HG02938 (cell line): ENCODE measurements at regions not wholly inside any gene's neighbourhood (a gene's known extent, or its start where the extent isn't known, plus 50 kb on each side); places are given as distances from the start of the nearest gene placed in this dataset.

Experiments used
- ATAC-seq: cut with Tn5 transposase; IDR thresholded peaks from one replicate; pipeline ENCODE4 v1.9.1; 2021; ENCODE audit warnings: mild to moderate bottlenecking, moderate library complexity; ENCODE audit not compliant: unreplicated experiment

DNA sequence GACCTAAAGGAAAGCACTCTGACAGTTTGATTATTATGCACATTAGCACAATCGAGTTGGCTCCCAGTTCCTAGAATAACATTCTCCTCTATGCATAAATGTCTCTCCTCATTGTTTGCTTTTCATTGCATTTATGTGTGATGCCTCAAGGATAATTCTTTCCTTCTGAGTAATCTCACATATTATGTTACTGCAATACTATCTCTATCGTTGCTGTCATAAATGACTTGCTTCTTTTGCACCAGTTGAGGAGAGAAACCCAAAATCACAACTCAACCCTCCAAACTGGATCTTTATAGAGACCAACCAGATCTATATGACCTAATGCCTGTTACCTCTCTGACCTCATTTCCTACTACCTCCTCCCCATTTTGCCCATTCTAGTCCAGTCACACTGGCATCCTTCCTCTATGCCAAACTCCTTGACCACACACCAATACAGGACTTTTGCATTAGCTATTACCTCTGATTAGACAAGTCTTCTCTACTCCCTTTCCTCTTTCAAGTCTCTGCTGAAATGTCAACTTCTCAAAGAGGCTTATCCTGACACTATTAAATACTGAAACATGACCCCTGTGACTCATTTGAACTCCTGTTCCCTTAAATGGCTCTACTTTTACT is 1026.0 kb downstream of the TUSC7 start:
- ATAC-seq: no peak

DNA sequence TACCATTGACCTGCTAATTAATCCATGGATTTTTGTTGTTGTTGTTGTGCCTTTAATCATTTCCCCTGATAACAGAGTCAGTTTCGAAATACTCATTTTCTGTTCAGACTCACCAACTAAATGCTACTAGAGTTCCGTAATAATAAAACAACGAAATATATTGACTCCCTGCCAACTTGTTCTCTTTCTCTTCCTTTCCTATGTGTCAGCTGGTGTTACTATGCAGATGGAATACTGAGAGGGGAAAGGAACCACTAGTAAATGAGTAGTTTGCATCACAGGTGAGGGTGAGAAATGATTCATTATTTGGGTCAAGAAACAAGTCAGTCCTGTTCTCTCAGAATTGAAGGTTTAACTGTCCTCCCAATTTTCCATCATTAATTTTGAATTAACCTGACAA is 1027.3 kb downstream of the TUSC7 start:
- ATAC-seq: no peak

DNA sequence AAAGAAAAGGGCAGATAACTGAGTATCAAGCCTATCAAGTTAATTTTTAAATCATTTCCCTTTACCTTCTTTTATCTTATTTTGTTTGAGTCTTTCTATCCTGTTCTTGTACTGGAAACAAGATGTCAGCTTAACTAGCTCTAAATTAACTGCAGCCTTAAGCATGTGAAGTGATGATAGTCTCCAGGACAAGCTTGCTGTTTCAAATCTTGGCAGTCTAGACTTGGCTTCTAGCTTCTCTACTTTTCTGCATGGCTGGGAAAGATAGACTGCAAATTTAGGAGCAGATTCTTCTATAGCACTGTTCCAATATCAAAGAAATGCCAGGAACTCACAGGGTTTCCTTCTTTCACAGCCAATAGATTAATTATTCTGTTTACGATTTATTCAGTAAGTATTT is 1034.4 kb downstream of the TUSC7 start:
- no peak for ATAC-seq

DNA sequence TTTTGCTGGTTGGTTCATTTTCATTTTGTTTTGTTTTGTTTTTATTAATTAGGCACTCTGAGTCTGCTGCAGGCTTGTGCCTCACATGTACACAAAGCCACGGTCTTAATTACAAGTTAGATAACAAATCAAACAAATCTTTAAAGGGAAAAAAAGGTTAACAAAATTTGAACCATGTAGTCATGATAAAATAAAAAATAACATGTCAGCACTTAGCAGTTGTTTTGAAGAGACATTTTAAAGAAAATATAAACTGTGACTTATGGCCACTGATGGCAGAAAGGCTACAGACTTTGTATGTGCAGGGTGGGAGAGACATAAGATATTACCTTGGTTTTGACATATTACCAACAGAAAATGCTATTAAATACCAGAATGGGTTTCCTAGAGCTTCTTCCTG is 1035.4 kb downstream of the TUSC7 start:
- ATAC-seq: no peak

DNA sequence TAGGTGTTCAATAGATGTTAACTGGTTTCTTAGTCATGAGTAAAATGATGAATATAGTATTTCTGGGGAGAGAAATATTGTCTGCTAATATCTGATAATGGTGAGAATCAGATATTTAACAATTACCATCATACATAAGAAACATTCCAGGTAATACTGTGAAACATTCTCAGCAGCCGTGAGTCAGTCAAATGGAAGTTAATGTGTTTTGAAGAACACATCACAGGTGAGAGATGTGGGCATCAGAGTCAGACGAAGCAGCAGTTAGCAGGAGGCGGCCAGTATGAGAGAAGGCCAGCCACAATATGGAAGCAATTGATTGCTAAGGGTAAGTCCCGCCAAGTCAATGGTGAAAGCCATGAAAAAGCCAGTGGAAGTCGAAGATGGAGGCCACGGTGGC is 1035.9 kb downstream of the TUSC7 start:
- ATAC-seq: no peak

DNA sequence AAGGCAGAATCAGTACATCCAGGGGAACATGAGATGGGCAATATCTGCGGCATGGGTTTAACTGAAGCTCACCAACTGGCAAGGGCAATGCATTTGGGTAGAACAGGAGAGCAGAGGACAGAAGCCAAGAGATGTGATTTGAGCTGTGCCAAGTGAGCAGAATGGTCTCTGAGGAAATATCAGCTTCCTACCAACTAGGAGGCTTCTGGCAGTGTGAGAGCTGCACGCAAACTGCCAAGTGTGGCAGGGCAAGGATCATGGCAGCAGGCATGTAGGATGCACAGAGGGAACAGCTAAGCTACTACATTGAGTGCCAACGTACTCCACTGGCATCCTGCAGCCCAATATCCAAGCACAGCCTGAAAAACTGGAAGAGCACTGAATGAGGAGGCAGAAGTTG is 1036.5 kb downstream of the TUSC7 start:
- ATAC-seq: no peak

DNA sequence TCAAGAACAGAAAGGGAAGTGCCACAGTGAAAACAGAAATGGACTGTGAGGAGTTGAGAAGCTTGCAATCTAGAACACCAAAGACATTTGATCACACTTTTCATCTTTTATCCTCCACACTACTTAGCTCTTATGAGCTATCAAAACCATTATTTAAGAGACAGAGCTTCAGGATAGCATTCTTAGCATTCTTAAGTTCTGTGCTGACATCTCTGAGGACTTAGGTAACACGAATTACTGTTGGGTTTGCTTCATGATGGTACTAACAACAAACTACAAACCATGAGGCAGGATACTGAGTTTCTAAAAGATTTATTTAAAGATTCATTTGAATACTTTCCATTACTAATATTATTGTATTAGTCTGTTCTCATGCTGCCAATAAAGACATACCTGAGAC is 1038.6 kb downstream of the TUSC7 start:
- ATAC-seq: no peak

DNA sequence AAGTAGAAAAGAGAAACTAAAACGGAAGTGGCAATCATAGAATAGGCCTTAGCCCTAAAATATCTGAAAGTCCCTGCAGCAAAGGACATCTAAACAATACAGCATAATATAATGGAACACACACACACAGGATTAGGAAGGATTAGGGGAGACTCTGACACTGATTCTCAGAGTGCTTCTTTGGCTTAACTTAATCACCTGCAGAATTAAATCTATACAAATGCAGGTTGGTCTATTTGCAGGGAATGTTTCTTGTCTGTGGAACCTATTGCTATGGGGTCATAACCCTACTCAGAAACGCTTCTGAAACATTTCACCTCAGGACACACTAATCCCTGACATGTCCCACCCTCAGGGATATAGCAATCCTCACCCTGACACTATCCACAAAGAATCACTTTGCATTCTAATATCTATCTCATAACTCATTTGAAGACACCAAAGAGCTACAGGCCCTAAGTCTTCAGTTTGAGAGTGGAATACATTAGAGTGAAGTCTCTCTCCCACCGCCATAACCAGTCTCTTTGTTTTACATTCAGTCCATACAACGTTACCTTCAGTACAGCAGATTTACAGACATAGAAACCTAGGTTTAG is 1041.2 kb downstream of the TUSC7 start:
- ATAC-seq: no peak

DNA sequence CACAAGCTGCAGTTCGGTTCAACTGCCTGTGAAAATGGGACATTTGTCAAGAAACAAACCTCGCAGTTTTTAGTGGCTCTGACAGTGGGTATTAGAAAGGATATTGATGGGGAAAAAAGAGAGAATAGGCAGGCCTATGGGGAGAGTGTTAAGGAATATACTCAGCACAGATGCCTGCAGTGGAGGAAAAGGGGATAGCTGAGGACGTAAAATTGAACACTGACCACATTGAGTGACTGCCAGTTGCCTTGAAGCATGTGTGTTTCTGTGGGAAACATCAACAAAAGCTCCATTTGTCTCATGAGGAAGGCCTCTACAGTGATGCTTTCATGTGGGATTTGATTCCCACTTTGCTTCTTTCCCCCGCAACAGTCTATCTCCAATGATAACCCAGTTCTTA is 1042.1 kb downstream of the TUSC7 start:
- ATAC-seq: no peak

DNA sequence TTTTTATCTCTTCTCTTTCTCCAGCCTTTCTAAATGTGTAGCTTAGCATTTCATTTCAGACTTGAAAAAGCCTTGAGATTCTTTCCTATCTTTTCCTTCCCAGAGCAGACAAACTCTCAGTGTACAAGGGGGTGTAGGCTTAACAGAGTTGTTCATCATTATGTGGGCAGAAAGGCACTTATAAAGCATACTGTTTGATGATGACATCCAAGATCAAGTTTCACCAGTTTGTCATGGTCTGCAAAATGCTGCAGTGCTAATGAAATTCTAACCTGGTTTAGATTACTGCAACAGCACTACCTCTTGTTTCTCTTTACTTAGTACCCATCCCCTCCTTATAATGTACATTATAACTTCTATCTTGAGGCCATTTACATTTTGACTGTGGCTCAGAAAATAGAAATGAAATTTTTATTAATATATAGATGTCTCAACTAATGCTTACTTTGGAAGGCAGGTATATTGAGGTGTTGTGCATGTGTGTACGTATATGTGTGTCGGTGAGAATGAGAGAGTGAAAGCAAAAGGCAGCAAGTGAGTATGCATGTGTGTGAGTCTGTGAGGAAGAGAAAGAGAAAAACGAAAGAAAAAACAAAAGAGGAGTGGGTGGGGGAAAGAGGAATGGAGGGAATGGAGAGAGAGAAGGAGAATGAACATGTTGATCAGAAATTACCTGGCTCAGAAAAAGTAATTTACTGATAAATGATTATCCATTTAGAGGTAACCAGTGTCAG is 1043.6 kb downstream of the TUSC7 start:
- ATAC-seq: no peak

DNA sequence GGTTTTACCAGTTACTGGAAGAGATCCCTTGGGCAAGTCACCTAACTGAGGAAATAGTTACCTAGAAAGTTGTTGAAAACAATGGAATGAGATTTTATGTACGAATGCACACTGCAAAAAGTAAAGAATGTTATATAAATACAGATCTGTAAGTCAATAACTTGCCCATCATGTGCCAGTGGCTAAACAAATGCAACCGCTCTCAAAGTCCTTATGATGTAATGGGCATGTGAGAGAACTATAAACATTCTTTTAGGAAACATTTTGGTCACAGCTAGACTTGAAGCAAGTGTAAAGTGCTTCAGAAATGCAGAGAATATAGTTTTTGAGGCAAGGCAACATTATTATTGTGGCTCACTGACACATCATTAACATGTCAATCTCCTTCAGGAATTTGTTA is 1044.5 kb downstream of the TUSC7 start:
- ATAC-seq: no peak

DNA sequence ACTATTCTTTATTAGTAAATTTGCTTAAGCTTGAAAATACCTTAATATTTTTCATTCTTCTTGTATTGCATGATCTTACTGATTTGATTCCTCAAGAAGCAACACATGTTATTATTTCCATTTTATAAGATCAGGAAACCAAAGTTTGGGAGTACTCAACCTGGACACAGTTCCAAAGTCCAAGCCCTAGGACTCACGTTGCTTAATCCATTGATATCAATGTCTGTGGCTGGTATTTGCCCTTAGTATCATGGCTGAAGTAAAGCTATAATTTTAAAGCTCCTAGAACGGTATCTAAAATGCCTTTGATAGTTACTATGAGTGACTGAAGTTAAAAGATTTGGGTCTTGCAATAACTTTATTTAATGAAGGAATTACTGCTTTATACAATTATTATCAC is 1045.3 kb downstream of the TUSC7 start:
- no peak for ATAC-seq

DNA sequence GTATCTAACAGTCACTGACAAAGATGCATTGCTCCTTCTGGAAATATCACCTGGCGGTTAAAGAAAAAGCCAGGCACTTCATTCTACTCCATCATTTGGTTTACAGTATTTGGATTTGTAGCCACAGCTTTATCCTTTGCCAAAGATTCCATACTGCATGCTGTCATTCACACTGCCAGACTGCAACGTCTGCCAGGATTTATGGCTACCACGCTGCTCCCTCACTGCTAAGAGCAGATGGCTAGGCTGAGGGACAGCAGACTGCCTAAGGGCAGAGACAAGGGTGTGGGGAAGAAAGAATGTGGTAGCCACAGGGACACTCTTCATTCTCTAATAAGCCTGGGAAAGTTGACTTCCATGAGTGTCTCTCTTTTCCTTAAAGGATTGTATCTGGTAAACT is 1047.0 kb downstream of the TUSC7 start:
- no peak for ATAC-seq

DNA sequence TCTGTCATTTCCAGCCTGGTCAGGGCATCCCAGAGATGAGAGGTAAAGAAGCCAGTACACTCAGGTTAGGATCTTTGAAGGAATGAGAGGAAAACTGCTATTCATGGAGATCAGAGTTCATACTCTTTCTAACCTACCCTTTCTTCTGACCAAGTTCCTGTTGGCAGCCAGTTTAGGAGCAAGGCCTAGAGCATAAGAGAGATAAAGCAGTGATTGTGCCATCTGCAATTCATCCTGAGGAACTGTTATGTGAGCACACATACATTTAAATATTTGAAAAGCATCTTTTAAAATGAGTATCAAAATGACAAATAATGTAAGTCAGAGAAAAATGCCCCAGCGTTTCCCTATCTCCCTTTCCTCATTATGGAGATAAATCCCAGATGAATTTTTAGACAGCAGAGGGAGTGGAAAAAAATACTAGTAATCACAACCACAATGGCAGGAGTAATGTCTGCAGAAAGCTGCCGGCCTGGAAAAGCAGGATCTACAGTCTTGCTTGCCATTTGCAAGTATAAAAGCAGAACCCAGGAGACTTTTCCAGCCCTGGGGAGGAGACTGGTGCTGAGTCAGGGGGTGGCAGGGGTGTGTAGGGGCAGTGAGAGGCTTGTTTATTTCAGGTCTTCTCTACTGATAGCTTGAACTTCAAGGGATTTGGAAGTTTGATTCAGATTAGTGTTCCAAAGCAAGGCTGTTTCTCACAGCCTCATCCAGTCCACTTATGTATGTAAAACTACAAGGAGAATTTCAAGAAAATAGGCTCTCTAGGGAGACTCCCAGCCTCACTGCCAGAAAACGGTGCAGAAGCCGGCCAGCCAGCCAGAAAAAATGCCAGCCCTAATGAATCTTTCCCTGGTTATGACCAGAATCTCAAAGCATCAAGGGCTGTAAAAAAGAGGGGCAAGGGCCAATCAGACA is 1052.4 kb downstream of the TUSC7 start:
- no peak for ATAC-seq

DNA sequence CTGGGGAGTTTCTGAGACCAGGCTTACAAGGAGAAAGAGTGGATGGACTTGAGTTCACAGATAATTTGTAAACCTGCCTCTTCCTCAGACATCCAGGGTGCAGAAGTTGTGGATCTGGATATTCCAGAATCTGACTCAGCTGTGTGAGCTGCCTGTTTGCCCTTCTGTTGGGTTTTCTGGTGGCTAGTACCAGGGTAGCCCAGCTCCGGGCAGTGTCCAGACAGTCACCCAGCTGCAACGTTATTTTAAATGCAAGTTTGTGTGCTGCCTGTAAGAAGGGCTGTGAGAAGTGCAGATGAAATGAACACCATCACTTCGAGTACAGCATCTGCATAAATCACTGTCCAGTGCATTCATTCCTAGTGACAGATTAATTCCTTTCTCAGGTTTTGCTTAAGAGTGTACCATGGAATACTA is 1053.0 kb downstream of the TUSC7 start:
- no peak for ATAC-seq

DNA sequence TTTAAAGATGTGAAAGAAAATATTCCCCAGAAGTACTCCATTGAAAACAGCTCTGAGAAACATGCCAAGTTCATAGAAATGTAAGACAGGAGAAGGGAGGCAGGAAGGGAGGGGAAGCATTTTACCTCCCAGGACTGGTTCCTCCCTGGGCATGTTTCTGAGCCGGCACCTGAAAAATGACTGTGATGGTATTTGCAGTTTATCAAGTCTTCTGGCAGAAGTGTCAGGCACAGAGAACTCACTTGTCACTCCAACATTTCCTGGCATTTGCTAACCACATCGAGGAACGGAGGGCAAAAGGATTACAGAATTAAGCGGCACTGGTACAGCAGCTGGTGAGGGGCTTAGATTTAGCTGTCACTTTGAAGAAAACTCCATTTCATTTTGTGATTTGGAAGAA is 1054.0 kb downstream of the TUSC7 start:
- ATAC-seq: no peak

DNA sequence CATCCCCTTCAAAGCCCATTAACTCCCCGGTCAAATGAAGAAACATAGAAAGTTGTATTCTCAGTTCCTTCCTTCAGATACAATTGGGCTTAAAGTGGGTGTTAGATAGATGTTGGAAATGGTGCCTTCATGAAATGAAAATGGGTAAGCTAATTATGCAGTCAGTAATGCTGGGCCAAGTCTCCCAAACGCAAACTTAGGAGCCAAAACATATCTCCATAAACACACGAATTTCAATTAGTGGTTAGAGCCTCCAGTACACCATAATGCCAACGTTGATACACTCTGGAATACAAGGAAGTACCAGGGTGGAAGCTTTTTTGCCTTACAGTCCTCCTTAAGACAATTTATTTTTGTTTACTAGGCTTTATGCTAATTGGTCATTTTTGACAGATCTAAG is 1059.0 kb downstream of the TUSC7 start:
- no peak for ATAC-seq

DNA sequence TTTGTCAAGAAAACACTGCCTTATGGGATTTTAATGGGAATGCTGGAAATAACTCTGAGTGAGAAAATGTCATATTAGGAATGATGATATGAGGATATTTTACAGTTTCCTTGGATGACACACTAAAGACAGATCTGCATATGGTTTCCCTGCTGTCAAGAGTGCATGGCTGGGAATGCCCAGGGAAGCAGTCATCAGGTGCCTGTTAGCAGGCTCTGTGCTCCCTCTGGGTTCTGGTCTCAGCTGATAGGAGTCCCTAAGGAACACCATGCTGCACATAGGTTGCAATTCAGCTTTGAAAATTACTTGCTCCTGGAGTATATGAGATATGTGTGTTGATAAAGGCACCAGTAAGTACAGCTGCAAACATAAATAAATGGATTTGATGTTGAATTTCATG is 1064.6 kb downstream of the TUSC7 start:
- ATAC-seq: no peak

DNA sequence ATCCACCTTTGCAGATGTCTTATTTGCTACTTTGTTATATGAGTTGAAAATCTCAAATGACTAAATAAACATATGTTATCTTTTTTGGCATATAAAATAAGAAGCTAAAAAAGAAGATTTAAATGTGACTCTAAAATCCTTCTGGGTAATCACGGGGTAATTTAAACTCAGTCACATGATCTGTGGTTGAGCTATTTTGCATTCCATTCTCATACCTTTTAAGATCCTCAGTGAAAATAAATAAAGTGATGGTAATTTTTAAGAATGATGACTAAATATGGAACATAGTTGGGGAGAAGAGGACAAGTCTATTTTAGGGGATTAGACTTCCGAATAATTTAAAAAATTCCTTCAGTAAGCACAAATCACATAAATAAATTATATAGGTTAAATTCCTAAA is 1076.8 kb downstream of the TUSC7 start:
- no peak for ATAC-seq

DNA sequence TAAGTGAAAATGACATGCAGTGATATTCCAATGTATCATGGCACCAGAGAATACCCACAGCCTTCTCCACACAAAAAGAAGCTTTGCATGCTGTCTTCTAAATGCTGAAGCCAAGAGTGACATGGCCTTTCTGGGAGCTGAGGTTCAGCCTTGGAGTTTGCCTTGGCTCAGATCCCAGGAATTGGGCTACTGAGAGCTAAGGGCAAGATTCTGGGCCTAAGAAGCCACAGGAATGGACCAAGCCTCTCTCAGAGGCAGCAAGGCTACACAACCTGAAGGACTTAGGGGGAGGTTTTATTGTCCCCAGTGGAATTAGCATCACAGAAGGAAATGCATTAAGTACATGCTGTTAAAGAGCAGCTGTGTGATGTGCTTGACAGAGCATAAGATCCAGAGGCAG is 1078.5 kb downstream of the TUSC7 start:
- no peak for ATAC-seq

DNA sequence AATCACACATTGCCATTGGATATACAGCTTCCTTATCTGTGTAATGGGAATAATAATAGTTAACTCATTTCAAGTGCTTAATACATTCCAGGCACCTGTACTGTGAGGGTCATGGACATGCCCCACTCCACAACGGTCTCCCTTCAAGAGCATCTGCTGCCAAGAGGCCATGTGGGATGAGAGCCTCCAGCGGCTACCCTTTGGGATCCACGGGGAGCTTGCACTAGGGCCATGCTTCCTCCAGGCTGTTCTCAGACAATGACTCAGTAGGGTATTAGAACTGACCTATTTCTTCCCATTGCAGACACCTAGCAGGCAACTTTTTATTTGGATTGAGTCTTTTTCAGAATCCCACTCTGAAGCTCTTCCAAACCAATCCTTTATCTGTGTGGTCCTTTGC is 1078.9 kb downstream of the TUSC7 start:
- ATAC-seq: no peak
